ENCODE measurements at regions not wholly inside any gene's neighbourhood (a gene's known extent, or its start where the extent isn't known, plus 50 kb on each side); places are given as distances from the start of the nearest gene placed in this dataset.

GRCh38 chr6:103872678-103873077 lies 987.0 kb downstream of the HACE1 start:
- Histone ChIP-seq H3K9me3 (replicated peaks; ENCODE audit: control insufficient read depth, insufficient read depth, low read depth, low read length) (no peaks in the 10 kb centered on the region), H3K4me1 (replicated peaks in 1 of 2; ENCODE audit: control insufficient read depth in 2 of 2, insufficient read depth in 2 of 2, low read length in 2 of 2) (no peaks in the 10 kb centered on the region), H3K27me3 (ENCODE audit: control insufficient read depth in 2 of 2, insufficient read depth in 2 of 2, low read length in 2 of 2) (no peaks in the 10 kb centered on the region), H3K9me1 (ENCODE audit: control insufficient read depth, insufficient read depth, low read length) (no peaks in the 10 kb centered on the region), H3K27ac (ENCODE audit: extremely low read depth, low read depth, low read length) (no peak overlapping the region), H3K4me2 (ENCODE audit: insufficient read depth, low read length) (no peak overlapping the region), H3K79me2 (ENCODE audit: control insufficient read depth, insufficient read depth, low read length) (no peaks in the 10 kb centered on the region), H4K20me1 (replicated peaks; ENCODE audit: control insufficient read depth, insufficient read depth, low read length) (no peaks in the 10 kb centered on the region), H3K4me3 (no peak overlapping the region), H3K36me3 (ENCODE audit: control insufficient read depth, insufficient read depth, low read length) (no peaks in the 10 kb centered on the region), H2AFZ (ENCODE audit: low read depth, low read length) (no peak overlapping the region), H3K9ac (ENCODE audit: insufficient read depth in 1 of 2, low read depth in 2 of 2, low read length in 2 of 2) (no peak overlapping the region)
- ChIA-PET POLR2A (no interaction called here), CTCF (ENCODE audit: low intra/inter-chr PET ratio) (no interaction called here)
- no peak for FAIRE-seq
- TF ChIP-seq SMARCA4 (IDR thresholded peaks at IDR 0.05) (no peak), C11orf30 (IDR thresholded peaks at IDR 0.05; ENCODE audit: low read depth) (no peak), PHF20 (IDR thresholded peaks at IDR 0.05; ENCODE audit: partially characterized antibody) (no peak), ZBTB9 (CRISPR knock-in tag; IDR thresholded peaks at IDR 0.05) (no peak), ATF1 (CRISPR knock-in tag; IDR thresholded peaks at IDR 0.05) (no peak), ATF1 (tag; IDR thresholded peaks at IDR 0.05) (no peak), KLF10 (CRISPR knock-in tag; IDR thresholded peaks at IDR 0.05) (no peak), NFIX (CRISPR knock-in tag; IDR thresholded peaks at IDR 0.05; ENCODE audit: low read depth) (no peak), ARID2 (IDR thresholded peaks at IDR 0.05) (no peak)
- BruUV-seq (replicated peaks), result no TSS peak
- in situ Hi-C loops (cut with MboI), result no loop called here
- no peak for ATAC-seq
- intact Hi-C loops (cut with micrococcal nuclease), result no loop called here
- DNase-seq (ENCODE audit: extremely low read depth in 1 of 4, low spot score in 3 of 4), result no peak
